Effector CD4-positive, alpha-beta T cell (primary cell): ENCODE measurements at regions not wholly inside any gene's neighbourhood (a gene's known extent, or its start where the extent isn't known, plus 50 kb on each side); places are given as distances from the start of the nearest gene placed in this dataset.
"Not testable (repeated sequence)": the region's sequence is repeated elsewhere in the genome, so short reads cannot be mapped to it uniquely, and the experiment has no call there.

Source experiments
- DNase-seq: peaks from one replicate; pipeline ENCODE4 v3.0.0-alpha.2; 2020

DNA sequence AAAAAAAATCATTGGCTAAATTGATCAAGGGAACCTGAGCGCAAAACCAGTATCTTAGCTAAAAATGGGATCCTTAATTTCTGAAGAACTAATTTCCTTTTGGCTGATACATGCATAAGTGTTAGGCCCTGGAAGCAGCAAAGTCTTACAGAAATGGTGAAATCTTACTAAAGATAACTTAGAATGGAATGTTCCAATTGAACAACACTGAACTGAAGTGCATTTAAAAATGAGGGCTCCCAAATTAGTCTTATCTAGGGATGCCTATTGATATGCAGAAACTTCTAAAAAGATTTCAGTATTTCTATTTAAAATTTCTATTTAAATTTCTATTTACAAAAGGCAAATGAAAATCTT is 120.7 kb upstream of the BANK1 start:
- DNase-seq: no peak

DNA sequence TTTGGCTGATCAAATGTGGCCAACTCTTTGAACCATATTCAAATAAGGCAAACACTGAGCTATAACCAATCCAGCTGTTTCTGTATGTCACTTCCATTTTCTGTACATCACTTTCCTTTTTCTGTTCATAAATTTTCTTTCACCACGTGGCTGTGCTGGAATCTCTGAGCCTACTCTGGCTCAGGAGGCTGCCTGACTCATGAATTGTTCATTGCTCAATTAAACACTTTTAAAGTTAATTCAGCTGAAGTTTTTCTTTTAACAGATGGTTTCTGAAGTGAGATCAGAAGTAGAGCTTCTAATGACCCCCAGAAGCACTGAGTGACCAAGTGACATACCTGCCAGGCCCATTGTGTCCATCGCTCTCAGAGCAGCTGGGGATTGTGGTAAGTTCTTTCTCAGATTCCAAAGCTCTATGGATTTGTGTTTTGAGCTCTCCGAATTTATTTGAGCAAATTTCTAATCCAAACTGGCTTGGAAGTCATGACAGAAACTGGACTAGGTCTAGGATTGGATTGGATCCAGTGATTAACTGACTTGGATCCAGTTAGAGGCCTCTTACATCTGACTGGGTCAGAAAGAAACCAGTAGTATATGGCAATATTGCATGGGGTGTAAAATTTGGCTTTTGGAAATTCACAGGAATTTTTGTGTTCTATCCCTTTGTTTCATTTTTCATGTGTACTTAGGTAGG is 121.2 kb upstream of the BANK1 start:
- no peak for DNase-seq

DNA sequence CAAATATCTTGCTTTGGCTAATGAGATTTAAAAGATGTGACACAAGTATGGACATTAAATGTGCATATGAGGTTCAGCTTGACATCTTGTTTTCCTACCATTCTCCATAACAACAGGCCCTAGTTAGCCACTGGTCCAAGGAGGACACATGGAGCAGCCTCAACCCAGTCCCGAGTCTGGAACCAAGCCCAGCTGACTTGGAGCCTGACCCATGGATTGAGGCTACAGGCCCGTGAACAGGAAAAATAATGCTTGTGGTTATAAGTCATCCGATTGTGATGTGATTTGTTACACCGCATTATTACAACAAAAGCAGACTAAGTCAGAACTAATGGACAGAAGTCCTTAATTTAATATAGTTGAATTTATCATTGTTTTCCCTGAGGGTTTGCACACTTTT is 123.2 kb upstream of the BANK1 start:
- DNase-seq: no peak

DNA sequence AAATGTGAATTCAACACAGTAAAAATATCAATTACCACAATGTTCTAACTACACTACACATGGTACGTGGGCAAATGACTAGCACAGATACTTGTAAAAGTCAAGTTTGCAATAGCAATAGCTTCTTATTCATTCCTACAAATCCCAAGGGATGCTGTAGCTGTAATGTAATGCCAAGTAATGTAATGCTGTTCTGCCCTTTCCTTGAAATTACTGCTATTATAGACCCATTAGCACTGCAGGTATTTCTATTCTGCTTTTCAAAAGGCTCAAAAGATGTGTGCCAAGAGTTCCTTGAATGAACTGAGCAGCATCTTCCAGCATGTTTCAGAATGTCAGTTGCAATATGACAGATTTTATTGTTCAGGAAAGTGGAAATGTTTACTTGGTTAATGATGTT is 129.9 kb upstream of the BANK1 start:
- DNase-seq: no peak

DNA sequence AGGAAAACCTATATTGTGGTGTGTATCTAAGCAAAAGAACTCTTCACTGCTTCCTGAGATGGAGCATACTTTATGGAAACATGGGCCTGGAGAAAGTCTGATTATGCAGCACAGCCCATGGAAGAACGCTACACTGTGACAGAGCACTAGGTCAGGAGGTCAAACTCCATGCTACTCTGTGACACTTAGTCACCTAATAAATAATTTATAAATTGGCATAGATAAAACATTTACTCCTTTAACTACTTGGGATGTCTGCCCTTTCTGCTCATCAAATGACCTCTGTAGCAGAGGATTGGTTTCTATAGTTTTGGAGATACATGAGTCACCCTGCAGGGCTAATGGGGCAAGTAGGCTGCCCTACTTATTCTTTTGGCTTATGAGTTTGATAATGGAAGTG is 134.7 kb upstream of the BANK1 start:
- DNase-seq: no peak

DNA sequence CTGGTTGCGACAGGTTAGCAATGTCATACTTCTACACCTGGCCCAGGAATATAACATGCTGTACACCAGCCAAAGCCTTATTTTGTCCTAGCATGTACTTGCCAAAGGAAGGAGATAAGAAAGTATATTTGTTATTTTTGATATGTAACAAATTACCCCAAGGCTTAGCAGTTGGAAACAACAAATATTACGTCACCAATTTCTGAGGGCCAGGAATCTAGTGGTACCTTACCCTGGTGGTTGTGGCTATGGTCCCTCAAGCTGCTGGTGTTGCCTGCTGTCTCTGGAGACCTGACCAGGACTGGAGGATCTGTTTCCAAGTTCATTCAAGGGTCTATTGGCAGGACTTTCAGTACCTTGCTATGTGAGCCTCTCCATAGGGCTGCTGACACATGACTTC is 135.5 kb upstream of the BANK1 start:
- no peak for DNase-seq

DNA sequence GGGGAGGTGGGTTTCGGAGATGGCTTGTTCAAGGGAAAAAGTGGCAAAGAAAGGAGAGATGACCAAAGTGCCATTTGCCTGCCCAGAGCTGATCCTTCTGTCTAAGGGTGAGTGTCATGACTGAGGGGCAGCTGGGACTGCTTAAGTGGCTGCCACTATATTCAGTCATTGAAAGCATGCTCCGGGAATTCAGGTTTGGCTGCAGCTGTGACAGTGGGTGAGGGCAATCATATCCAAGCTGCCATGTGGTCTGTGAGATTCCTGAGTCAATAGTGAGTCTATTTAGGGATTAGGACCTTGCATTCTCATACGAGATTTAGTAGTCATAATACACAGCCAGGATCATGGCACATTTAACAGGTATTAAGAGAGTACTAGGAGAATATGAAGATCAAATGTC is 138.8 kb upstream of the BANK1 start:
- DNase-seq: no peak

DNA sequence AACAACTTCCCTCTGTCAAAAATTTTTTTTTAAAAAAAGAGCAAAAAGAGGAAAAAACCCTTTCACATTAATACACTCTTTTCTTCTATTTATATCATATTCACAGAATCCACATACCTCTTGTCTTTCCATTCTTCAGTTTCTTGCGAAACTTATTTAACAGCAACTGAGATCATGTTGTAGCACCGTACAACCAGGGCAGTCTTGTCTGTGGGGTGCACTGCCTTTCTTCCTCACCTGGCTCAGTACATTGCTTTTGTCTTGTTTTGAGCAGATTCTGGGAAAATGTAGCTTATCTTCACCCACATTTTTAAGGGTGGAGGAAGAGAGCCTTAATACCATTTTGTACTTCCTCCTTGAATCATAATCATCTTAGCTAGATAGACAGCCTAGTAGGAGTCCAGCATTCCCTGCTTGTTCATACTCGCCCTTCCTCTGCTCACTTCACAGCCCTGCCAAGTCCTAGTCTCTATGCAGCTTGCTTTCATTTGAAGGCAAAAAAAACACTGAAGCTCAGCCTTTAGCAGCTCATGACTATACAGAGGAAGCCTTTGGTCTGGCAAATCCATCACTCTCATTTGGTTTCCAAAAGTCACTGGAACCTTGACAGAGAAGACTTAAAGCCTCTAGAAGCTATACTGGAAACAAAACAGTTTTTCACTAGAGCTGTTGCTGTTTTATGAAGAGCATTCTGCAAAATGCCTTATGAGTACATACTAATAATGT is 140.6 kb upstream of the BANK1 start:
- DNase-seq: no peak

DNA sequence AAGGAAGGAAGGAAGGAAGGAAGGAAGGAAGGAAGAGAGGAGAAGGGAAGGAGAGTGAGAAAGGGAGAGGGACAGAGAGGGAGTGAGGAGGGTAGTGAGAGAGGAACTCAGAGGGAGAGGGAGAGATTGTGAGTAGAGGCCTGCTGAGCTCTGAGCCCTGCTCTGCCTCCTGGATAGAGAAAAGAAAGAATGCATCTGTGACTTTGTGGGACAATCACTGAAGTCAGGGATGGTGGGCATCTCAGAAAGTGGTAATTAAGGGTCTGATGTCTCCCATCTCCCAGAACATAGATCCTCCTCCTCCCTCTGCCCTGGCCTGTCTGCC is 142.9 kb upstream of the BANK1 start:
- DNase-seq: no peak

DNA sequence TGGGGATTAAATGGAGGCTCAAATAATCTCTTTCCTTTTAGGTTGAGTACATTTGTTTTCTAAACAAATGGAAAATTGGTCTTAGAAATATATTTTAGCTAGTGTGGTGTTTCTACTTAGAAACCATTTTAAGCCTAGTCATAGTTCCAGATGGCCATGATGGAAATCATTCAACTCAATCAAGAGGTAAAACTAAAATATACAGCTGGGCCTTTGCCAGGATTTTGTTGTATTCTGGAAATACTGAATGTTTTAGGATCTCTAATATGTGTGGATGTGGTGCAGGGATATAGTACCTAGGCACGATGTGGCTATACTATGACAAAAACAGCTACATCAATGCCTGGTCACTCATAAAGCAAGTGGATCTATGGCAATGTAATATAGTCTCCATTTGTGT is 146.0 kb upstream of the BANK1 start:
- no peak for DNase-seq

DNA sequence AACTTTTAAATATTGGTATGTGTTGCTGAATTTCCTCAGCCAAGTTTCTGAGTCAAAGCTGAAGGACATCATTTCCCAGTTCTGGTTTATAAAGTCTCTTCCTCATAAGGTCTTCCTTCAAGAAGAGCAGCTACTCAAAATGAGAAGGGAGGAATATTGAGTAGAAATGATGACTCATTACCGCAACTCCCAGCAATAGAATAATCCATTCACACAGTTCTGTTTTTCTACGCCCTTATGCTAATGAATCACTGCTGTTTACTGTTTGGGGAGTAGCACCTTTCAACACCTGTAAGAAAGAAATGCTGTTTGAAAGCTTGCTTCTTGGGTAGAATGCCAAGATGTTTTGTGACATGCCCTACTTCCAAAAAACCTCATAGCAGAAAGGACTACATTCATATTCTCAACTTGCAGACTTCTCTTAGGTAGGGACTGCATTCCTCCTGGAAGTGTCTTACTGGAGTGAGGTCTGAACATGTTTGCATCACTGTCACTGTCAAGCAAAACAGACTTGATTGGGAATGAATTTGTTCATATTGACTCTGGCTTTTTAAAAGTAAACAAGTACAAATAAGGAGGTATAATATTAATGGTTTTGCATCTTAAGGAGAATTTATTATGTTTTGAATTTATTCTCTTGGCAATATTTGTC is 147.2 kb upstream of the BANK1 start:
- no peak for DNase-seq

DNA sequence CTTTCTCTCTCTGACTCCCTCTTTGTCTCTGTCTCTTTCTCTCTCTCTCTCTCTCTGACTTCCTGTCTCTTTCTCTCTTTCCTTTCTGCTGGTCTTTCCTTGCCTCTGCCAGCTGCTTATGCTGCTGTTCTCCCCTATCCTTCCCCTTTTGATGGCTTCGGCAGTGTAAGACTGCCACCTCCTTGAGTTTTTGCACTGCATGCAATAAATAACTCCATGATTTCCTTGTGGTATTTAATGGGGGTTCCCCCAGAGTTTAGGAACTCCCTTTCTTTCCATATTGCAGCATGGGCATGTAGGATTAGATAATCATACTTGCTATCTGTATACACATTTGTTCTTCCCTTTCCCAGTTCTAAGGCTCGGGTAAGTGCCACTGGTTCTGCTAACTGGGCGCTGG is 157.8 kb upstream of the BANK1 start:
- not testable (repeated sequence) for DNase-seq

DNA sequence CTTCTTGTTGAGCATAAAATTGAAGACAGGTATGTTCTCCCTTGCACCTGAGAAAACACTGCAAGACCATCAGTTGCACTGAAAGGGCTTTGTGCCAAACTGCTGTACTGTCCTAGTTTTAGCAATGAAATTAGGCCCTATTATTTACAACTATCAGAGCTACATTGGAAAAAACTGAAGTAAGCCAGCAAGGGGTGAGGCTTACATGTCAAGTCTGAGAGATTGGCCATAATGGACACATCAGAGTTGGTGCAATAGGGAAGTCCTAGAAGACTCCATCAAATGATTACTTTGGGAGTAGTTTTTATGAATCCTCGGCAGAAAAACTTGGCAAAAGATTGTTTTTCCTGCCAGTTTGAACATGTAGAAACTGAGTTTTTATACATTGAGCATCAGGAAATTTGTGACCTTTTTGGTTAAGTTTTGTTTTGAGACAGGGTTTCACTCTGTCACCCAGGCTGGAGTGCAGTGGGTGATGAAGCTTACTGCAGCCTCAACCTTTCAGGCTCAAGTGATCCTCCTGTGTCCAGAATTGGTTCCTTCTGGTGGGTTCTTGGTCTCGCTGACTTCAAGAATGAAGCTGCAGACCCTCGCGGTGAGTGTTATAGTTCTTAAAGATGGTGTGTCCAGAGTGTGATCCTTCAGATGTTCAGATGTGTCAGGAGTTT is 160.1 kb upstream of the BANK1 start:
- no peak for DNase-seq

DNA sequence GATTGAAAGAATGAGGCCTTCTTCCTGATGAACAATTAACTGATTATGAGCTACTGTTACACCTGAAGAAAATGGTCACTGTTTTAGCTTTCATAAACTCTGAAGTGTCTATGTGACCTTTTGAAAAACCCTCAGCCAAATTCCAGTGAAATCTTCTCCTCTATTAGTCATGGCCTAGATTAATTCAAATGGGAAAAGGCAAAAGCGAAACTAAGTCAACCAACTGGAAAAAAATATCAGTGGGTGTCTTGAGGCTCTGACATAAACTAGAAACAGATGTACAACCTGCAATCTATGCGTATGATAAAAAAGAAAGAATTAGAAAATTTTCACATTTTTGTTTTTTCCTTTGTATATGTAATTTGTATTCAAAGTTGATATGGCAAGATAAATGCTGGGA is 169.4 kb upstream of the BANK1 start:
- no peak for DNase-seq

DNA sequence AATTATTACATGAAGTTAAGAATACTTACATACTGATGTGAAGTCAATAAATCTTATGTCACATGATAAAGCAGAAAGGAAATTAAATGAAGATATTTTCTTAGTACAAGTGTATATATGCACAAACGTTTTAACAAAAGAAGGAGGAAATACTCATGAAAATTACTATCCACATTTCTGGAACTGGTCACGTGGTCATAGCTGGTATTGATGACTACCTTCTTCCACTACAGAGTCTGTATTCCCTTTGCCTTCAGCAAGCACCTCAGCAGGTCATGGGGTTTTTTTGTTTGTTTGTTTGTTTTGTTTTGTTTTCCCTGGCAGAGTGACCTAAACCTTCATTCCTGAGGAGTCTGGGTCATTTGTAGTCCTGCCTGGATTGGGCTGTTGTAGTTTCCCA is 174.9 kb upstream of the BANK1 start:
- no peak for DNase-seq

DNA sequence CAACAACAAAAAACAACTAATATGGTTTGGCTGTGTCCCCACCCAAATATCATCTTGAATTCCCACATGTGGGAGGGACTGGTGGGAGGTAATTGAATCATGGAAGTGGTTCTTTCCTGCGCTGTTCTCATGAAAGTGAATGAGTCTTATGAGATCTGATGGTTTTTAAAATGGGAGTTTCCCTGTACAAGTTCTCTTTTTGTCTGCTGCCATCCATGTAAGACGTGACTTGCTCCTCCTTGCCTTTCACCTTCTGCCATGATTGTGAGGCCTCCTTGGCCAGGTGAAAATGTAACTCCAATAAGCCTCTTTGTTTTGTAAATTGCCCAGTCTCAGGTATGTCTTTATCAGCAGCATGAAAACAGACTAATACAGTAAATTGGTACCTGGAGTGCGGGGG is 183.5 kb upstream of the BANK1 start:
- not testable (repeated sequence) for DNase-seq

DNA sequence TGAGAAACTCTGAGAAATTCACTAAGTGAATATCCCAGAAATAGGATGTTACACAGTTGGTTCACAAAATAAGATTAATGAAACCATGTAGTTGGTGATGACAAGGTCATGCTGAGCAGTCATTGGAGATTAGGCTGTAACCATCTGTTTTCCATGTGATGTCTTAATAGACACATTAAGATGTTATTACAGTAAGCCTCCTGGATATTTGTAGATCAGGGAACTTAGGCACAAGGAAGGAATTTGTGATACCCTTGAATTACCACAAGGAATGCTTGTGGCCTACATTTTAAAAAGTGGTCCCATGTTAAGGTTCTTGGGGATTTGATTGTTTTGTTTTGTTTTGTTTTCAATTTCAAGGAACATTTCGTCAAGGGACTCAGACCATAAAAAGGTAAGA is 185.6 kb upstream of the BANK1 start:
- no peak for DNase-seq

DNA sequence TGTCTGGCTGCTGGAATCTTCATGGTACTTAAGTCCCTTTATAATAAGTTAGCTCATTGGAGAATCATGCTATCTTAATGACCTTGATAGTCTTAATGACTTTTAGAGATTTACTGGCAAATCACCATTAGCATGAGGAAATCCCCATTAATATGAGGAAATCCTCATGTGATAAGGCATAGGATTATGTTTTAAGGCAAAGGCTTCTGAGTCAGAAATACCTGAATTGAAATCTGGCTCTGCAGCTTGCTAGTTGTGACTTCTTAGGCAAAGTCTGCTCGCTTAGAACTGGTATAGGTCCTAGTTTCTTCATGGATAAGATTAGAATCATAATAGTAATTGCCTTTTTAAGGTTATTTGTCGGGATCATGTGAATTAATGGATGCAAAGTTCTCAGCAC is 190.2 kb upstream of the BANK1 start:
- DNase-seq: no peak

DNA sequence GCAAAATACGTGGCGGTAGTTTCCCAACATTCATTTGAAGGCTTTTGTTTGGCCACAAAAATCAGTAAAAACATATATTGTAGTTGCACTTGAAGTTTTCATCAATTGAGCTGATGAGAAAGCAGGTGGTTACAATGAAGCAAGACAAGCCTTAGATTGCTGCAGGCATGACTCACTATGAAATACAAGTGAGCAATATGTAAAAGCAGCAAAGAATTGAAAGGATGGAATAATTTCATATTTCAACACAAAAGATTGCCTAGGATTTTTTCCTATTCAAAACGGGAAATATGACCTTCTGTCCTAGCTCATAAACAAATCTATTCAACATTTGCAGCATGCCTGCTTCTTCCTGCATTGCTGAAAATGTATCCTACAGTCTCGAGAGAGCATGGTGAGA is 190.9 kb upstream of the BANK1 start:
- no peak for DNase-seq

DNA sequence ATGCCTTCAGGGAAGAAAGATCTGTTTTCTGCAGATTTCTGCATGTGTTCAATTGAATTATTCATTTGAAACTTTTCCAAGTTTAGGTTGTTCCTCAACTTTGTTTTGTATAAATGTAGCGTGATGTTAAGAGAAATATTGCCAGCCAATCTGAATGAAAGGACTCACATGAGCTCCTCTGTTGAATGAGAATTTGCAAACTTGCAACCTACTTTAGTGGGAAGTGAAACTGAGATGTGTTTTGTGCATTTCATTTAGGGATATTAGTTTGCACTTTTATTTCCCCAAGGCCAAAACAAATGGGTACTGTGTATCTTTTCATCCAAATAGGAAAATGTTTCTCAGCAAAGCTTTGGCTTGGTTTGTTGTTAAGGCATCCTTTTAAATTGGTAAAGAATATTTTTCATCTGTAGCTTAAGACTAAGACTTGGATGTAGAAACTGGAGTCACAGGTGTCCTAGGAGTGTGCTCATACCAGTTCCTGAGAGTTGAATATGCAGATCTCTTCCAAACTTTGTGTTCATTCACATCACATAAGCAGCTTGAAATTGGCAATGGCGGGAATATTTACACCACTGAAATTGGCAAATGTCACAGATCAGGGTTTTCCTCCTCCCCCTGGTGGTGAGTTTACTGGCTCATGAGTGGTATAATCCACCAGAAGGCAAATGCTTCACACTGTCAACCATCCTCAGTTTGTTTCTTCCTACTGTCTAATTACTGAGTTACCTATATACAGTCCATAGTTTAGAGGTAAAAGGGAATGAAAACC is 193.6 kb upstream of the BANK1 start:
- no peak for DNase-seq

DNA sequence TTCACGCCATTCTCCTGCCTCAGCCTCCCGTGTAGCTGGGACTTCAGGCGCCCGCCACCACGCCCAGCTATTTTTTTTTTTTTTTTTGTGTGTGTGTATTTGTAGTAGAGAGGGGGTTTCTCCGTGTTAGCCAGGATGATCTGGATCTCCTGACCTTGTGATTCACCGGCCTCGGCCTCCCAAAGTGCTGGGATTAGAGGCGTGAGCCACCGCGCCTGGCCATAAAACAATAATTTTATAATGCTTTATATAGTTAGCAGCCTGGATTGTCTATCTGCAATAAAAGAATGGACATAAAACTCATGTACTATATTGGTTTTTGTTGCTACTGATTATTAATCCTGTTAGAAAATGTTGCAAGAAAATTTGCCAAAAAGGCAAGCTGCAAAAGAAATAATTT is 195.9 kb upstream of the BANK1 start:
- DNase-seq: no peak

DNA sequence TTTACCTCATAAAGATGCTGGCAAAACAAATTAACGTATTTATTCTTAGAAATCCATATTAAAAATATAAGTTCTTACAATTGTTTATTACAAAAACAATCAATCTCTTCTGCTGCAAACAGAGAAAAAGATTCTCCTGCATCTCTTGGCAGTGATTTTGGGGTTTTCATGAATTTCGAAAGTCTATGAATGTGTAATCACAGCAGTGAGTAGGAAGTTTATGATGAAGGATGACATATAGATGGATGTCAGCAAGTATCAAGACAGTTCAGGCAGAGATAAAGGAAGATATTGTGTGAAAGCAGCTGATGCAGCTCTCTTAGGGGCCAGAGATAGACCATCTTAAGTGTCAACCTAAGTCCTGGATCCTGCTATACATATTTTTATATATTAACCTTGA is 196.9 kb upstream of the BANK1 start:
- DNase-seq: no peak

DNA sequence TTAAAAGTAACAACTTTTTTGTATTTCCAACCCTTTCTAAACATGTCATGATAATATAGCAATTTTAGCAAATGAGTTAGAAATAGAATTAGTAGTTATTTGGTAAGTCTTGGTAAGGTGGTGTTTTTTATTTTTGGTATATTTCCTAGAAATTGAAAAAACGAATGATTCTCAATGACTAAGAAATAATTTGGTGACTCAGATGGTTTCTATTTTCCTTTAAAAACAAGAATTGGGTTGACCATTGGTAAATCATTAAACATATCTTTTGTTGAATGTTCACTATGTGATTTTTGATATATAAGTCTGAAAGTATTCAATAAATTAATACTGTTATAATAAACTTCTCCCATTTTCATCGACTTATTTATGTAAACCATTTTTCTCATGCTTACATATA is 206.2 kb upstream of the BANK1 start:
- DNase-seq: no peak
